Adipocyte (in vitro differentiated cells): ENCODE measurements at regions not wholly inside any gene's neighbourhood (a gene's known extent, or its start where the extent isn't known, plus 50 kb on each side); places are given as distances from the start of the nearest gene placed in this dataset.
"Not testable (repeated sequence)": the region's sequence is repeated elsewhere in the genome, so short reads cannot be mapped to it uniquely, and the experiment has no call there.

Source experiments
- DNase-seq: peaks from one replicate; pipeline ENCODE4 v3.0.0-alpha.2; 2015; ENCODE audit warnings: low read depth
- H3K27me3 ChIP-seq: replicated peaks from 2 replicates; pipeline ENCODE4 v1.7.0; 2013; ENCODE audit warnings: mild to moderate bottlenecking, low read length, moderate library complexity; ENCODE audit not compliant: control insufficient read depth, insufficient read depth
- H3K36me3 ChIP-seq: 2 replicates; pipeline ENCODE4 v1.7.0; 2013; ENCODE audit warnings: low read length, mild to moderate bottlenecking, moderate library complexity; ENCODE audit not compliant: control insufficient read depth, insufficient read depth, severe bottlenecking
- H3K4me1 ChIP-seq: 2 replicates; pipeline ENCODE4 v1.7.0; 2013; ENCODE audit warnings: mild to moderate bottlenecking, low read length, moderate library complexity; ENCODE audit not compliant: control insufficient read depth, insufficient read depth
- H3K4me3 ChIP-seq: 2 replicates; pipeline ENCODE4 v1.7.0; 2013; ENCODE audit warnings: mild to moderate bottlenecking, low read length, moderate library complexity
- H3K9ac ChIP-seq: 2 replicates; pipeline ENCODE4 v1.7.0; 2013; ENCODE audit warnings: mild to moderate bottlenecking, low read length, moderate library complexity
- H3K9me3 ChIP-seq: 2 replicates; pipeline ENCODE4 v1.7.0; 2013; ENCODE audit warnings: mild to moderate bottlenecking, low read length, moderate library complexity; ENCODE audit not compliant: control insufficient read depth

DNA sequence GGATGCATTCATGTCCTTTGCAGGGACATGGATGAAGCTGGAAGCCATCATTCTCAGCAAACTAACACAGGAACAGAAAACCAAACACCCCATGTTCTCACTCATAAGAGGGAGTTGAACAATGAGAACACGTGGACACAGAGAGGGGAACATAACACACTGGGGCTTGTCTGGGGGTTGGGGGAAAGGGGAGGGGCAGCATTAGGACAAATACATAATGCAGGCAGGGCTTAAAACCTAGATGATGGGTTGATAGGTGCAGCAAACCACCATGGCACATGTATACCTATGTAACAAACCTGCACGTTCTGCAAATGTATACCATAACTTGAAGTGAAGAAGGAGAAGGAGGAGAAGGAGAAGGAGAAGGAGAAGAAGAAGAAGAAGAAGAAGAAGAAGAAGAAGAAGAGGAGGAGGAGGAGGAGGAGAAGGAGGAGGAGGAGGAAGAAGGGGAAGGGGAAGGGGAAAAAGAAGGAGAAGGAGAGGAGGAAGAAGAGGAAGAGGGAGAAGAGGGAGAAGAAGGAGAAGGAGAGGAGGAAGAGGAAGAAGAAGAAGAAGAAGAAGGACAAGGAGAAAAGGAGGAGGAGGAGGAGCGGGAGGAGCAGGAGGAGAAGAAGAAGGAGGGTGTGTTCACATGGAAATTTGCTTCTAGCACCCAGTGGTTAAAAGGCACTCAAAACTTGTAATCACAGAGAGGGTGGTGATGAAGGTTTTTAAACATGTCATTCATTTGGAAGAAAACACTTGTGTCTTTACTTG lies 133.5 kb upstream of the TPTE start:
- not testable (repeated sequence) for H3K9ac ChIP-seq, H3K9me3 ChIP-seq, H3K4me3 ChIP-seq, H3K4me1 ChIP-seq, H3K27me3 ChIP-seq, H3K36me3 ChIP-seq, DNase-seq

DNA sequence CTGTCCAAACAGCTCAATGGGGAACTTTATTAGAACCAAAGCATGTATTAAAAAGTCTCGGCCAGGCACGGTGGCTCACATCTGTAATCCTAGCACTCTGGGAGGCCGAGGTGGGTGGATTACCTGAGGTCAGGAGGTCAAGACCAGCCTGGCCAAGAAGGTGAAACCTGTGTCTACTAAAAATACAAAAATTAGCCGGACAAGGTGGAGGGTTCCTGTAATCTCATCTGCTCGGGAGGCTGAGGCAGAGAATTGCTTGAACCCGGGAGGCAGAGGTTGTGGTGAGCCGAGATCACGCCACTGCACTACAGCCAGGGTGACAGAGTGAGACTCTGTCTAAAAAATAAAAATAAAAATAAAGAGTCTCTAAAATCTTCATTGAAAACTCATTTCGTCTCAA lies 132.8 kb upstream of the TPTE start:
- not testable (repeated sequence) for H3K9ac ChIP-seq, H3K27me3 ChIP-seq, H3K4me1 ChIP-seq, H3K9me3 ChIP-seq, H3K36me3 ChIP-seq, H3K4me3 ChIP-seq, DNase-seq

DNA sequence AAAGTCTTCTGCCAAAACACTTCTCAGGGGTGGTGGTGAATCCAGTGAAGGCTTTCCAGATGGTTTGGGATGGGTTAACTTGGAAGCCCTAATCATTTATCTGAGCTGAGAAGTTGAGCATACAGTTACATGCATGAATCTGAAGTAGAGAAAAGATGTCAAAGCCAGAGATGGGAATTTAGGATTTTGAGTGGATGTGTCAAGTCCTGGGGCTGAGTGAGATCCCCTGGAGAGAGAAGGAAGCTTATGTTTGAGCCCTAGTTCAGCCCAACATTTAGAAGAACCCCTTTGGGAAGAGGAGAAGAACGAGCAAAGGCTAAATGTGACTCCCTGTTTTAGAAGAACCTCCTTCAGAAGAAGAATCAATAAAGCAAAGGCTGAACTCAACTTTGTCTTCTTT lies 129.1 kb upstream of the TPTE start:
- not testable (repeated sequence) for H3K9me3 ChIP-seq

DNA sequence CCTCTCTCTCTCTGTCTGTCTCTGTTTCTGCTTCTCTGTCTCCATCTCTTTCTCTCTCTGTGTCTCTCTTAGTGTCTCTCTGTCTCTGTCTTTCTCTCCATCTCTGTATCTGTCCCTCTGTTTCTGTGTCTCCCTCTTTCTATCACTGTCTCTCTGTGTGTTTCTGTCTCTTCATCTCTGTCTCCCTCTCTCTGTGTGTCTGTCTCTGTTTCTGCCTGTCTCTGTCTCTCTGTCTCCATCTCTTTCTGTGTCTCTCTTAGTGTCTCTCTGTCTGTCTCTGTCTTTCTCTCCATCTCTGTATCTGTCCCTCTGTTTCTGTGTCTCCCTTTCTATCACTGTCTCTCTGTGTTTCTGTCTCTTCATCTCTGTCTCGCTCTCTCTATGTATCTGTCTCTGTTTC lies 125.4 kb upstream of the TPTE start:
- DNase-seq, H3K4me1 ChIP-seq, H3K9ac ChIP-seq, H3K9me3 ChIP-seq, H3K4me3 ChIP-seq, H3K27me3 ChIP-seq, H3K36me3 ChIP-seq: not testable (repeated sequence)

More for the DNA sequence above, 129.1 kb upstream of the TPTE start:
- not testable (repeated sequence) for DNase-seq, H3K9ac ChIP-seq, H3K4me3 ChIP-seq, H3K4me1 ChIP-seq, H3K36me3 ChIP-seq, H3K27me3 ChIP-seq

DNA sequence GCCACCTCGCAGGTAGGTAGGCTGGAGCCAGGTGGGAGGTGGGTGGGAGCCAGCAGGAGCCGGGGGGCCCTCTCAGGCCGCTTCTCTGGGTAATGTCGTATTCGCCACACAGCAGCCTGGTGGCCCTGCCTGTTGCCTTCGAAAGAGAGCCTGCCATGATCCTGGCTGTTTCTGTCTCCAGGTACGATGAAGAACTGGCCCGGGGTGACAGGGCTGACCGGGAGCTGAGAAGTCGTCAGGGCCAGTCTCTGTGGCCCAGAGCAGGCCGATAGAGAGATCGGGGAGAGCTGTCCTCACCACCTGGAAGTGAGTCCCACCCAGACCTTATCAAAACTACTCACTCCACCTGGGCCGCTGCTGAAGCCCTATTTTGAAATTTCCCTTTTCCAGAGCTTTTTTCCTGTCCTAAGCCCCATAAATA lies 123.9 kb upstream of the TPTE start:
- not testable (repeated sequence) for H3K4me1 ChIP-seq, H3K4me3 ChIP-seq, DNase-seq, H3K9me3 ChIP-seq, H3K36me3 ChIP-seq, H3K27me3 ChIP-seq, H3K9ac ChIP-seq

DNA sequence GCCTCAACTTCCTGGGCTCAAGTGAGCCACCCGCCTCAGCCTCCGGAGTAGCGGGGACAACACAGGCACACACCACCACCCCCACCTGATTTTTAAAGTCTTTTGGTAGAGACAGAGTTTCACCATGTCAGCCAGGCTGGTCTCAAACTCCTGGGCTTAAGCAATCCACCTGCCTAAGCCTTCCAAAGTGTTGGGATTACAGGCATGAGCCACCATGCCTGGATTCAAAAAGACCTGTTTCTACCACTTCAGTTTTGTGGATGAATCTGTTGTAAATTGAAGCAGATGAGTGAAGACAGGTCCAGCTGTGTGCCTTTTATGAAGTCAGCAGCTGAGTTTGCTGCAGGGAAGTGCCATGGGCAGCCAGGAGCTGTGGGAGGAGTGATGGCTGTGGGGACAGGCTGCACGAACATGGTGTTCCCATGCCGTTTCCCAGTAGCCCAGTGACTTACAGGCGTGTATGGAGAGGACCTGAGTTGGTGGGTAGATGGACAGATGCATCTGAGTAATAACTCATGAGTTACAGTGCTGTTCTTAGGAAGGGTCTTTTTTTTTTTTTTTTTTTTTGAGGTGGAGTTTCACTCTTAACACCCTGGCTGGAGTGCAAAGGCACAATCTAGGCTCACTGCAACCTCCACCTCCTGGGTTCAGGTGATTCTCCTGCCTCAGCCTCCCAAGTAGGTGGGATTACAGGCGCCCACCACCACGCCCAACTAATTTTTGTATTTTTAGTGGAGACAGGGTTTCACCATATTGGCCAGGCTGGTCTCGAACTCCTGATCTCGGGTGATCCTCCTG lies 122.5 kb upstream of the TPTE start:
- not testable (repeated sequence) for H3K9ac ChIP-seq, H3K36me3 ChIP-seq, H3K4me3 ChIP-seq, H3K27me3 ChIP-seq, H3K9me3 ChIP-seq, DNase-seq, H3K4me1 ChIP-seq

DNA sequence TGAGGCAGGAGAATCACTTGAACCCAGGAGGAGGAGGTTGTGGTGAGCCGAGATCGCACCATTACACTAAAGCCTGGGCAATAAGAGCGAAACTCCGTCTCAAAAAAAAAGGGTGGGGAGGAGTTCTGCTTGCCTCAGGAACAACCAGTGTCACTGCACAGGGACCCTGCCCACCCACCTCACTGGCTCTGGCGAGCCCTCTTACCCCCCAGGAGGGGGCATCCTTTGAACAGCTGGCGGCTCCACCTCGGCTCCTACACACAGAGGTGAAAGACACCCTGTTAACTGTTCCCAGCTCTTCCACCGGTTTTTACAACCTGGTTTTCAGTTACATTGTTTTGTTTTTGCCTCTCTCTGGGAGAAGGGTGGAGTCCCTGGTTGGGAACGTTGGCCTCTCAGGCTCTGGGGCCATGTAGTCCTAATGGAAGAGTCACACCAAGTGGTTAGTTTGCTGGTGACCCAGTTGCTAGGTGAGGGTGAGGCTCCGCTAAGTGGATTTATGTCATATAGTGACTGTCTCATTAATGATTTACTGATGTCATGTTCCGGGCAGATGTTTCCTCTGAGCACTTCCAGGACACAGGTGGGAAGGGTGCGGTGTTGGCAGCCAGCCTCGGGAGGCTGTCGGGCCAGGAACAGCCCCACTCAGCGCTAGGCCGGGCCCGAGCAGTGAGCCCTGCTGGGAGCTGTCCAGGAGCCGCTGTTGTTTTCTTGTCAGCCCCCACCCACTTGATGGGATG lies 120.6 kb upstream of the TPTE start:
- H3K36me3 ChIP-seq, H3K9me3 ChIP-seq, H3K4me3 ChIP-seq, DNase-seq, H3K9ac ChIP-seq, H3K4me1 ChIP-seq, H3K27me3 ChIP-seq: not testable (repeated sequence)

DNA sequence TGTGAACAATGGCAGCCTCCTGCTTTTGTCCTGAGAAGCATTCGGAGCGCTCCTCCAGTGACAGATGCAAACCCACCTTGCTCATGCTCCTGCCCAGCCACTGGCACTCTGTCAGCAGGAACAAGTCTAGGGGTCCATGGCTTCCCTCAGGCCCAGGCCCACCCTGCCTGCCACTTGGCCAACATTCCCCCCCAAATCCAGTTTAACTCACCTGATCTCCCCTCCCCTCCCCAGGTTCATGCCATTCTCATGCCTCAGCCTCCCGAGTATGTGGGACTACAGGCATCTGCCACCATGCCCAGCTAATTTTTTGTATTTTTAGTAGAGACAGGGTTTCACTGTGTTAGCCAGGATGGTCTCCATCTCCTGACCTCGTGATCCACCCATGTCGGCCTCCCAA lies 118.9 kb upstream of the TPTE start:
- H3K36me3 ChIP-seq, H3K9me3 ChIP-seq, H3K9ac ChIP-seq, H3K27me3 ChIP-seq, H3K4me1 ChIP-seq, H3K4me3 ChIP-seq, DNase-seq: not testable (repeated sequence)

DNA sequence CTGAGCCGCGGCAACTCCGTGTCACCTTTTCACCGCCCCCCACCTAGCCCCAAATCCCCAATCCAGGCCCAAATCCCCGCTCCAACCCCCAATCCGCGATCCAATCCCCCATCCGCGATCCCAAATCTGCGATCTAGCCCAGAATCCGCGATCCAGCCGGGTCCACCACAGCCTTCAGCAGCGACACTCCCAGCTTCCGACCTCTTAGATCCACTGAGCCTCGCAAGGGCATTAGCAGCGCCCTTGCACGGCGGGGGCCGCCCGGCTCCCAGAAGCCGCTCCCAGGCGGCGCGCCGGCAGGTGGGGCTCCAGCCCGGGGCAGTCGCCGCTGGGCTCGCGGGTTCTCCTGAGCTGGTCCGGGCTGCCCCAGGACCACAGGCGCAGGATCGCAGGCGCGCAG lies 116.1 kb upstream of the TPTE start:
- not testable (repeated sequence) for H3K4me3 ChIP-seq, H3K9me3 ChIP-seq, H3K27me3 ChIP-seq, DNase-seq, H3K9ac ChIP-seq, H3K4me1 ChIP-seq, H3K36me3 ChIP-seq

DNA sequence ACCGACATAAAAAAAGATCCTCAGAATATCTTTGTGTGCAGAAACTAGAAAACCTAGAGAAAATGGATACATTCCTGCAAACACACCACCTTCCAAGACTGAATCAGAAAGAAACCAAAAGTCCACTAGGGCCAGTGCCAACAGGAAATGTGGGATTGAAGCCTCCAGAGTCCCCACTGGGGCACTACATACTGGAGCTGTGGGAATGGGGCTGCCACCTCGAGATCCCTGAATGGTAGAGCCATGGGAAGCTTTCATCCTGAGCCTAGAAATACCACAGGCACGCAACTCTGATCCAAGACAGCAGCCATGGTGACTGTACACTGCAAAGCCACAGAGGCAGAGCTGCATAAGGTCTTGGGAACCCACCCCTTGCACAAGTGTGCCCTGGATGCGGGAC lies 111.6 kb upstream of the TPTE start:
- DNase-seq, H3K27me3 ChIP-seq, H3K9me3 ChIP-seq, H3K4me1 ChIP-seq, H3K9ac ChIP-seq, H3K36me3 ChIP-seq, H3K4me3 ChIP-seq: not testable (repeated sequence)

DNA sequence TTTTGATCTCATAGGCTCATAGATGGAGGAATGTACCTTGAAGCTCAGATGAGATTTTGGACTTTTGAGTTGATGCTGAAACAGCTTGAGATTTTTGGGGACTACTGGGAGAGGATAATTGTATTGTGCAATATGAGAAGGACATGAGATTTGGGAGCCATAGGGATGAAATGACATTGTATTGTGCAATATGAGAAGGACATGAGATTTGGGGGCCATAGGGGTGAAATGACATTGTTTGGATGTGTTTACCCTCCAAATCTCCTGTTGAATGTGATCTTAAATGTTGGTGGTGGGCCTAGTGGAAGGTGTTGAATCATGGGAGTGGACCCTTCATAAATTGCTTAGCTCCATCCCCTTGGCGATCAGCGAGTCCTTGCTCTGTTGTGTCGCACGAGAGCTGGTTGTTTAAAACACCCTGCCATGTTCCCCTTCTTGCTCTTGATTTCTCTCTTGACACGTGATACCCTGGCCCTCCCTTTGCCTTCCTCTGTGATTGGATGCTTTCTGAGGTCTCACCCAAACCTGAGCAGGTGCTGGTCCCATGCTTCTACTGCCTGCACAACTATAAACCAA lies 110.9 kb upstream of the TPTE start:
- not testable (repeated sequence) for H3K4me1 ChIP-seq, H3K36me3 ChIP-seq, H3K27me3 ChIP-seq, H3K9ac ChIP-seq, H3K4me3 ChIP-seq, H3K9me3 ChIP-seq, DNase-seq
